Lower leg skin (tissue), 3 donors: ENCODE measurements at regions not wholly inside any gene's neighbourhood (a gene's known extent, or its start where the extent isn't known, plus 50 kb on each side); places are given as distances from the start of the nearest gene placed in this dataset.

Experiments
- CTCF ChIP-seq, 3 donors: fragments of 450-650 bp; IDR thresholded peaks; one replicate each; pipeline ENCODE4 v1.5.1; 2016; ENCODE audit warnings: antibody characterized with exemption in 3 of 3, mild to moderate bottlenecking in 3 of 3, moderate library complexity in 2 of 3
- POLR2A ChIP-seq, 2 donors: fragments of 450-650 bp; IDR thresholded peaks; one replicate each; pipeline ENCODE4 v1.6.1; 2016 to 2017; ENCODE audit warnings: antibody characterized with exemption in 2 of 2, mild to moderate bottlenecking in 1 of 2, moderate library complexity in 1 of 2

- TF ChIP-seq POLR2A (IDR thresholded peaks at IDR 0.05) = no peak
- no peak for TF ChIP-seq CTCF (IDR thresholded peaks at IDR 0.05)
These were observed 403.6 kb downstream of the MN1 start for GRCh38 chr22:27397954-27398342.
